ENCODE measurements at regions not wholly inside any gene's neighbourhood (a gene's known extent, or its start where the extent isn't known, plus 50 kb on each side); places are given as distances from the start of the nearest gene placed in this dataset.

DNA sequence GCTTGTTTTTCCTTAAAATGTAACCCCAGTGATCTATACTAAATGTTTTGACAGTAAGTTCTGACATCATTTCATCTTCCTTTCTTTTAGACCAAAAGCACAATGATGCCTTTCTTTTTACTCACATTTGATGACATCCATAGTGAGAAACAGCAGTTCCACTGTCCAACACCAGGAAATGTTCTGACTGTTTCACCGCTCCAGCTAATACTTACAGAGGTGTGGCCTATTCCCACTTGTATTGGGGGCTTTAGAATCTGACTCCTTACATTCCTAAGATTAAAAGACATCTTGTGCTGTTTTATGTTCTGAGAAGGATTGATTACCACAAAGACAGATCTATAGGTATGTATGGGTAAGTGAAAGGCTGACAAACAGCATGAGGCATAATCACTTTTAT, 1018.2 kb upstream of the PRMT6 start:
- no peaks in the 10 kb centered on the region for H3K27me3 ChIP-seq (ENCODE audit: control insufficient read depth in 1 of 2, insufficient read depth in 2 of 2, low read length in 2 of 2)
- CTCF ChIA-PET (ENCODE audit: low intra/inter-chr PET ratio, low total read pairs), result no interaction called here
- H3K79me2 ChIP-seq (ENCODE audit: insufficient read depth, low read length), result no peaks in the 10 kb centered on the region
- no peaks in the 10 kb centered on the region for H4K20me1 ChIP-seq (ENCODE audit: insufficient read depth, low read length)
- H3K4me2 ChIP-seq (ENCODE audit: low read depth, low read length), result no peak overlapping the region
- no peak overlapping the region for H2AFZ ChIP-seq (ENCODE audit: low read length)
- no peaks in the 10 kb centered on the region for H3K4me1 ChIP-seq (ENCODE audit: insufficient read depth, low read length)
- intact Hi-C loops (cut with micrococcal nuclease; ENCODE audit: unreplicated experiment) (no loop called here), in situ Hi-C loops (cut with HindIII; ENCODE audit: extremely low pct_ligation_motif_present, low pct_unique_long_range_greater_than_20kb) (no loop called here)
- no peak overlapping the region for H3K9ac ChIP-seq (ENCODE audit: insufficient read depth, low read depth, low read length)
- BruUV-seq (replicated peaks), result no TSS peak
- POLR2A ChIA-PET, result no interaction called here
- H3K36me3 ChIP-seq (replicated peaks in 1 of 2; ENCODE audit: control insufficient read depth in 1 of 2, insufficient read depth in 2 of 2, low read length in 2 of 2), result no peaks in the 10 kb centered on the region
- no peak for FAIRE-seq
- ATAC-seq, result no peak
- DNase-seq (ENCODE audit: low spot score), result no peak
- H3K27ac ChIP-seq (ENCODE audit: extremely low read length, insufficient read depth, low read length), result no peak overlapping the region
- H3K4me3 ChIP-seq (replicated peaks in 1 of 3; ENCODE audit: insufficient read depth in 1 of 3, low read depth in 2 of 3, low read length in 3 of 3), result no peak overlapping the region
- 5% methylated on average over 1 of the region's 1 CpG for WGBS (ENCODE audit: low lambda C conversion rate)
- peaks cover 75% of the 10 kb centered on the region for H3K9me3 ChIP-seq (ENCODE audit: low read length)
- TF ChIP-seq POLR2AphosphoS2 (IDR thresholded peaks at IDR 0.05; ENCODE audit: low read depth, low read length) (no peak), DNMT3B (CRISPR knock-in tag; conservative IDR thresholded peaks at IDR 0.05) (no peak)

GRCh38 chr1:106043971-106044370, 1012.5 kb upstream of the PRMT6 start:
- Histone ChIP-seq H3K27ac (ENCODE audit: extremely low read length, insufficient read depth, low read length) (no peak overlapping the region), H3K9ac (ENCODE audit: insufficient read depth, low read depth, low read length) (no peak overlapping the region), H4K20me1 (ENCODE audit: insufficient read depth, low read length) (no peaks in the 10 kb centered on the region), H3K4me2 (ENCODE audit: low read depth, low read length) (no peak overlapping the region), H3K36me3 (replicated peaks in 1 of 2; ENCODE audit: control insufficient read depth in 1 of 2, insufficient read depth in 2 of 2, low read length in 2 of 2) (no peaks in the 10 kb centered on the region), H3K9me3 (ENCODE audit: low read length) (peaks cover 53% of the 10 kb centered on the region), H3K27me3 (ENCODE audit: control insufficient read depth in 1 of 2, insufficient read depth in 2 of 2, low read length in 2 of 2) (no peaks in the 10 kb centered on the region), H3K4me1 (ENCODE audit: insufficient read depth, low read length) (no peaks in the 10 kb centered on the region), H3K79me2 (ENCODE audit: insufficient read depth, low read length) (no peaks in the 10 kb centered on the region), H2AFZ (ENCODE audit: low read length) (no peak overlapping the region), H3K4me3 (replicated peaks in 1 of 3; ENCODE audit: insufficient read depth in 1 of 3, low read depth in 2 of 3, low read length in 3 of 3) (no peak overlapping the region)
- intact Hi-C loops (cut with micrococcal nuclease; ENCODE audit: unreplicated experiment), result no loop called here
- in situ Hi-C loops (cut with HindIII; ENCODE audit: extremely low pct_ligation_motif_present, low pct_unique_long_range_greater_than_20kb), result no loop called here
- no TSS peak for BruUV-seq (replicated peaks)
- no peak for ATAC-seq
- CTCF ChIA-PET (ENCODE audit: low intra/inter-chr PET ratio, low total read pairs), result no interaction called here
- WGBS (ENCODE audit: low lambda C conversion rate), result 48% methylated on average over 2 of the region's 2 CpGs
- POLR2A ChIA-PET, result no interaction called here
- TF ChIP-seq ZNF264 (CRISPR knock-in tag; IDR thresholded peaks at IDR 0.05) (no peak), PITX1 (CRISPR knock-in tag; IDR thresholded peaks at IDR 0.05) (no peak), KAT7 (CRISPR knock-in tag; IDR thresholded peaks at IDR 0.05; ENCODE audit: borderline replicate concordance) (no peak), ZNF552 (CRISPR knock-in tag; IDR thresholded peaks at IDR 0.05; ENCODE audit: borderline replicate concordance) (no peak), SP140L (CRISPR knock-in tag; IDR thresholded peaks at IDR 0.05; ENCODE audit: borderline replicate concordance) (no peak), ZNF713 (CRISPR knock-in tag; IDR thresholded peaks at IDR 0.05) (no peak), MEF2D (CRISPR knock-in tag; IDR thresholded peaks at IDR 0.05) (no peak)
- no peak for FAIRE-seq
- DNase-seq (ENCODE audit: low spot score), result no peak
